ENCODE measurements at regions not wholly inside any gene's neighbourhood (a gene's known extent, or its start where the extent isn't known, plus 50 kb on each side); places are given as distances from the start of the nearest gene placed in this dataset.

- 0 out of 2 replicates have a peak, but pooled peaks cover 7% of the 10 kb centered on the region for H4K20me1 ChIP-seq (replicated peaks; ENCODE audit: control insufficient read depth, insufficient read depth, low read length)
- no peak for TF ChIP-seq ZBTB2 (IDR thresholded peaks at IDR 0.05)
- no peak for TF ChIP-seq ZNF592 (IDR thresholded peaks at IDR 0.05)
- no peak for TF ChIP-seq TCFL5 (CRISPR knock-in tag; conservative IDR thresholded peaks at IDR 0.05)
- no peak for TF ChIP-seq ZNF57 (CRISPR knock-in tag; IDR thresholded peaks at IDR 0.05)
- TF ChIP-seq ZNF780A (CRISPR knock-in tag; IDR thresholded peaks at IDR 0.05): no peak
- TF ChIP-seq CBX5 (IDR thresholded peaks at IDR 0.05; ENCODE audit: borderline replicate concordance, low read depth): no peak
- TF ChIP-seq GTF2F1 (IDR thresholded peaks at IDR 0.05; ENCODE audit: low read depth, low read length): no peak
- TF ChIP-seq MECOM (CRISPR knock-in tag; IDR thresholded peaks at IDR 0.05): no peak
- H3K4me3 ChIP-seq: no peak overlapping the region
- no peak for ATAC-seq
- in situ Hi-C loops (cut with MboI) (no loop called here), intact Hi-C loops (cut with micrococcal nuclease) (no loop called here)
- CTCF ChIA-PET (ENCODE audit: low intra/inter-chr PET ratio): no interaction called here
- H3K9ac ChIP-seq (ENCODE audit: insufficient read depth in 1 of 2, low read depth in 2 of 2, low read length in 2 of 2): no peak overlapping the region
- DNase-seq (ENCODE audit: extremely low read depth in 1 of 4, low spot score in 3 of 4): no peak
- no peaks in the 10 kb centered on the region for H3K9me1 ChIP-seq (ENCODE audit: control insufficient read depth, insufficient read depth, low read length)
- H3K4me2 ChIP-seq (ENCODE audit: insufficient read depth, low read length): no peak overlapping the region
- BruUV-seq (replicated peaks): no TSS peak
- FAIRE-seq: no peak
- H3K27me3 ChIP-seq (ENCODE audit: control insufficient read depth in 2 of 2, insufficient read depth in 2 of 2, low read length in 2 of 2): peaks cover 61 to 80% of the 10 kb centered on the region in 2 experiments
- H3K79me2 ChIP-seq (ENCODE audit: control insufficient read depth, insufficient read depth, low read length): no peaks in the 10 kb centered on the region
- H3K4me1 ChIP-seq (replicated peaks in 1 of 2; ENCODE audit: control insufficient read depth in 2 of 2, insufficient read depth in 2 of 2, low read length in 2 of 2): peaks cover 0 to 3% of the 10 kb centered on the region in 2 experiments; a peak in 1 of 5 replicates
- WGBS (ENCODE audit: insufficient coverage, low coverage, missing lambda C conversion rate): under 1% methylated on average over 19 of the region's 19 CpGs
- H3K27ac ChIP-seq (ENCODE audit: extremely low read depth, low read depth, low read length): no peak overlapping the region
- H2AFZ ChIP-seq (ENCODE audit: low read depth, low read length): no peak overlapping the region
- H3K36me3 ChIP-seq (ENCODE audit: control insufficient read depth, insufficient read depth, low read length): no peaks in the 10 kb centered on the region
- POLR2A ChIA-PET: interaction anchor here (0.6 kb wide), 1 partner anchor 29 kb away, joined by 3 read pairs; no protein-coding TSS in a partner anchor
- no peaks in the 10 kb centered on the region for H3K9me3 ChIP-seq (replicated peaks; ENCODE audit: control insufficient read depth, insufficient read depth, low read depth, low read length)
These were observed 79.4 kb upstream of the FRMD1 start for GRCh38 chr6:168158213-168158979.
